Upper lobe of left lung (tissue), 6 donors: ENCODE measurements at regions not wholly inside any gene's neighbourhood (a gene's known extent, or its start where the extent isn't known, plus 50 kb on each side); places are given as distances from the start of the nearest gene placed in this dataset.

ENCODE experiments used
- ATAC-seq, 2 donors: fragments of 200-7000 bp; cut with Tn5 transposase; one replicate each; pipeline ENCODE4 v1.9.1; 2022; ENCODE audit warnings: mild to moderate bottlenecking in 2 of 2, moderate library complexity in 2 of 2; ENCODE audit not compliant: low FRiP score in 2 of 2
- DNase-seq, 2 donors: peaks; one replicate each; pipeline ENCODE4 v3.0.0-alpha.2; 2019 to 2020
- H3K27ac ChIP-seq, 4 donors: fragments of 200-600 bp; sonication (generic); one replicate each; pipeline ENCODE4 v1.5.1; 2016 to 2019
- H3K27me3 ChIP-seq, 4 donors: fragments of 200-600 bp; sonication (generic); one replicate each; pipeline ENCODE4 v1.5.1; 2017 to 2019
- H3K36me3 ChIP-seq, 4 donors: fragments of 200-600 bp; sonication (generic); one replicate each; pipeline ENCODE4 v1.5.1; 2016 to 2019
- H3K4me1 ChIP-seq, 4 donors: fragments of 200-600 bp; sonication (generic); one replicate each; pipeline ENCODE4 v1.5.1; 2018 to 2019
- H3K4me3 ChIP-seq, 4 donors: fragments of 200-600 bp; sonication (generic); one replicate each; pipeline ENCODE4 v1.5.1; 2017 to 2019; ENCODE audit warnings: mild to moderate bottlenecking in 2 of 4, moderate library complexity in 1 of 4
- H3K9me3 ChIP-seq, 4 donors: fragments of 200-600 bp; sonication (generic); one replicate each; pipeline ENCODE4 v1.5.1; 2018 to 2019
- EP300 ChIP-seq, 4 donors: sonication (generic); formaldehyde crosslinking; IDR thresholded peaks; one replicate each; pipeline ENCODE4 v1.5.1; 2017; ENCODE audit warnings: antibody characterized with exemption in 4 of 4, control low read depth in 2 of 4
- POLR2A ChIP-seq, 4 donors: fragments of 450-650 bp; IDR thresholded peaks; one replicate each; pipeline ENCODE4 v1.5.1; 2016 to 2017; ENCODE audit warnings: antibody characterized with exemption in 4 of 4, mild to moderate bottlenecking in 2 of 4
- POLR2AphosphoS5 ChIP-seq, 2 donors: sonication (generic); formaldehyde crosslinking; IDR thresholded peaks; one replicate each; pipeline ENCODE4 v1.5.1; 2017; ENCODE audit warnings: antibody characterized with exemption in 2 of 2
- WGBS, 2 donors: methylation state at CpG; one replicate each; pipeline ENCODE4 v1.1.5; 2017 to 2018; 5-methylcytosine and 5-hydroxymethylcytosine counted together
- TF ChIP-seq, protein P1 (sequence below), 6 experiments: fragments of 450-650 bp in 4 of 6; fragments of 200-600 bp in 2 of 6; sonication (generic) in 2 of 6; IDR thresholded peaks; one replicate each; pipeline ENCODE4 v1.5.1; 2016 to 2019; ENCODE audit warnings: antibody characterized with exemption in 6 of 6
- donor health status: DM: no; HTN: no; CAD: no; lungs with moderate emphysema.
- donor health status: DM: no; HTN: yes; CAD: no; lungs with severe emphysema.

DNA sequence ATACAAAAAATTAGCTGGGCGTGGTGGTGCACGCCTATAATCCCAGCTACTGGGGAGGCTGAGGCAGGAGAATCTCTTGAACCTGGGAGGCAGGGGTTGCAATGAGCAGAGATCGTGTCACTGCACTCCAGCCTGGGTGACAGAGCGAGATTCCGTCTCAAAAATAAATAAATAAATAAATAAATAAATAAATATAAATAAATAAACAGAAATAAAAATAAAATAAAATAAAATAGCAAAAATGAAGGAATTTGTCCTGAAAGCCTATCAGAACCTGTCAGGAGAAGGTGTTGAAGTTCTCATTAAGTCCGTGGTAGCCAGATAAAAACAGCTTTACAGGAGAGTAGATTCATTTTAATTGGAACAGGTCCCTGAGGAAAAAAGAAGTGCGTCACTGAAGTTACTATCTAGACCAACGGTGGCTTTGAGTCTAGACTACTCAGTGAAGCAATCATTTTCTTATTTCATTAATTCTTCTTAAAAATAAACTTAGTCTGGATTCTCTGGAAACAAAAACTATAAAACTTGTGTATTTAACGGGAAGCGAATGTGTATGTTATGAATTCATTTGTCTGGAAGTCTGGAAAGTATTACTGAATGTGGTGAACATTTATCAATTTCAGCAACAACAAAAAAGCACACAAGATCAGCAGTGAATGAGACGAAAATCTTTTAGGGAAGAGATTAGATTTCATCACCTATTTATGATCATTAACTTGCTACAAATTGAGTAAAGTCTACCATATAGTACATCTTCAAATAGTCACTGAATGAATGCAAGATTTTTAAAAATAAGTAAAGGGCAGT lies 248.5 kb upstream of the PDE3A start:
- Histone ChIP-seq H3K27me3 (no peaks in the 10 kb centered on the region), H3K4me1 (no peaks in the 10 kb centered on the region), H3K9me3 (no peaks in the 10 kb centered on the region), H3K4me3 (no peak overlapping the region), H3K36me3 (no peaks in the 10 kb centered on the region), H3K27ac (no peak overlapping the region)
- TF ChIP-seq, protein P1, sequence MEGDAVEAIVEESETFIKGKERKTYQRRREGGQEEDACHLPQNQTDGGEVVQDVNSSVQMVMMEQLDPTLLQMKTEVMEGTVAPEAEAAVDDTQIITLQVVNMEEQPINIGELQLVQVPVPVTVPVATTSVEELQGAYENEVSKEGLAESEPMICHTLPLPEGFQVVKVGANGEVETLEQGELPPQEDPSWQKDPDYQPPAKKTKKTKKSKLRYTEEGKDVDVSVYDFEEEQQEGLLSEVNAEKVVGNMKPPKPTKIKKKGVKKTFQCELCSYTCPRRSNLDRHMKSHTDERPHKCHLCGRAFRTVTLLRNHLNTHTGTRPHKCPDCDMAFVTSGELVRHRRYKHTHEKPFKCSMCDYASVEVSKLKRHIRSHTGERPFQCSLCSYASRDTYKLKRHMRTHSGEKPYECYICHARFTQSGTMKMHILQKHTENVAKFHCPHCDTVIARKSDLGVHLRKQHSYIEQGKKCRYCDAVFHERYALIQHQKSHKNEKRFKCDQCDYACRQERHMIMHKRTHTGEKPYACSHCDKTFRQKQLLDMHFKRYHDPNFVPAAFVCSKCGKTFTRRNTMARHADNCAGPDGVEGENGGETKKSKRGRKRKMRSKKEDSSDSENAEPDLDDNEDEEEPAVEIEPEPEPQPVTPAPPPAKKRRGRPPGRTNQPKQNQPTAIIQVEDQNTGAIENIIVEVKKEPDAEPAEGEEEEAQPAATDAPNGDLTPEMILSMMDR (IDR thresholded peaks at IDR 0.05) = no peak
- TF ChIP-seq POLR2A (IDR thresholded peaks at IDR 0.05) (no peak), POLR2AphosphoS5 (IDR thresholded peaks at IDR 0.05) (no peak), EP300 (IDR thresholded peaks at IDR 0.05) (no peak)
- no peak for DNase-seq
- 84 to 89% methylated on average over 11 of the region's 11 CpGs for WGBS, 2 donors
- no peak for ATAC-seq

DNA sequence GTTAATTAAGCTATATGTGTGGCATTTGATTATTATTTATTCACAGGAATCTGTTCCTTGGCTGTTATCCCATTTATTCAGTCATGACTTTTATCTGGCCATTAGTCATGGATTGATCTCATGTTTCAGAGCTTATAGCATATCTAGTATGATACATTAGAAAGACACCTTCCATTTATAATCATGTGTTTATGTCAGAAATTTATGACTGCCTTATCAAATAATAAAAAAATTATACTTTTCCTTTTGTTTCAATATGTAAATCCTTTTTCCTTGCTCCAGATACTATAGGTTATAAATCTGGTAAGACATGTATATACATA lies 248.0 kb upstream of the PDE3A start:
- Histone ChIP-seq H3K27me3 (no peaks in the 10 kb centered on the region), H3K4me3 (no peak overlapping the region), H3K4me1 (no peaks in the 10 kb centered on the region), H3K36me3 (no peaks in the 10 kb centered on the region), H3K9me3 (no peaks in the 10 kb centered on the region), H3K27ac (no peak overlapping the region)
- no peak for TF ChIP-seq POLR2A (IDR thresholded peaks at IDR 0.05)
- no peak for TF ChIP-seq POLR2AphosphoS5 (IDR thresholded peaks at IDR 0.05)
- TF ChIP-seq EP300 (IDR thresholded peaks at IDR 0.05) = no peak
- TF ChIP-seq, protein P1 (IDR thresholded peaks at IDR 0.05) = no peak
- ATAC-seq (no peak), DNase-seq (no peak)

DNA sequence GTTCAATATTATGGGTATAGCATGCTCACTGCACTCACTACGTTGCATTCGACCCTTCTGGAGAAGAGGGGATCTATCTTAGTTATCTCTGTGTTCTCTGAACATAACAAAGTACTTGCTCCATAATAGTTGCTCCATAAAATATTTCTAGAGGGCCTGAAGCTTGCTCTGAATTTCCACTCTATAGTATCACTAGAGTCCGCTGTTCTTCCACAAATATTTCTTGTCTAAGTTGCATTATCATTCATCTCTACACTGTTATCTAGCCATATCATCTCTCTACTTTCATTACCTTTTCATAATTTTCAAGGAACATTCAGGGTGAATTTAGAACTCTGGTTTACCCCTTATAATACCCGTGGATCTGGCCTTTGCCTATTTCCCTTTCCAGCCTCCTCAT lies 246.1 kb upstream of the PDE3A start:
- 75 to 78% methylated on average over 4 of the region's 4 CpGs for WGBS, 2 donors
- no peak for ATAC-seq
- no peak for DNase-seq
- Histone ChIP-seq H3K36me3 (no peaks in the 10 kb centered on the region), H3K4me1 (no peaks in the 10 kb centered on the region), H3K9me3 (no peaks in the 10 kb centered on the region), H3K4me3 (no peak overlapping the region), H3K27ac (no peak overlapping the region), H3K27me3 (no peaks in the 10 kb centered on the region)
- TF ChIP-seq POLR2A (IDR thresholded peaks at IDR 0.05) (no peak), EP300 (IDR thresholded peaks at IDR 0.05) (no peak), POLR2AphosphoS5 (IDR thresholded peaks at IDR 0.05) (no peak)
- TF ChIP-seq, protein P1 (IDR thresholded peaks at IDR 0.05) = no peak

DNA sequence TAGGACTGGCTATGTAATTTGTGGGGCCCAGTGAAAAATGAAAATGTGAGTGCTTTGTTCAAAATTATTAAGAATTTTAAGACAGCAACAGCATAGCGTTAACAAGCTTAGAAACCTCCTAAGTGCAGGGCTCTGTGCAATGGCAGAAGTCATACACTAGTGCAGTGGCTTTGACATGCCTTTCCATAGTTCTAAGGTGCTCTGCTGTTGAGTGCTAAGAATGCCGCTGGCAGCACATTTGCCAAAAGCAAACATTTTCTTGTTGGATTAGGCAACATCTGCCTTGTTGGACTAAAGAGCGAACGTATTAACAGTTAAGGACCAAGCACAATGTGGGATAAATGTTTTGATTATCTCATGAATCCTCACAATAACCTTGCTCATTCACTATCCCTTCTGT lies 244.9 kb upstream of the PDE3A start:
- Histone ChIP-seq H3K36me3 (no peaks in the 10 kb centered on the region), H3K4me1 (no peaks in the 10 kb centered on the region), H3K4me3 (no peak overlapping the region), H3K27me3 (no peaks in the 10 kb centered on the region), H3K27ac (no peak overlapping the region), H3K9me3 (no peaks in the 10 kb centered on the region)
- DNase-seq (peak in 1 of 2 donors; percentile 25), ATAC-seq (no peak)
- 63 to 86% methylated on average over 4 of the region's 4 CpGs for WGBS, 2 donors
- TF ChIP-seq POLR2AphosphoS5 (IDR thresholded peaks at IDR 0.05) (no peak), POLR2A (IDR thresholded peaks at IDR 0.05) (no peak), EP300 (IDR thresholded peaks at IDR 0.05) (no peak)
- TF ChIP-seq, protein P1 (IDR thresholded peaks at IDR 0.05) = no peak

DNA sequence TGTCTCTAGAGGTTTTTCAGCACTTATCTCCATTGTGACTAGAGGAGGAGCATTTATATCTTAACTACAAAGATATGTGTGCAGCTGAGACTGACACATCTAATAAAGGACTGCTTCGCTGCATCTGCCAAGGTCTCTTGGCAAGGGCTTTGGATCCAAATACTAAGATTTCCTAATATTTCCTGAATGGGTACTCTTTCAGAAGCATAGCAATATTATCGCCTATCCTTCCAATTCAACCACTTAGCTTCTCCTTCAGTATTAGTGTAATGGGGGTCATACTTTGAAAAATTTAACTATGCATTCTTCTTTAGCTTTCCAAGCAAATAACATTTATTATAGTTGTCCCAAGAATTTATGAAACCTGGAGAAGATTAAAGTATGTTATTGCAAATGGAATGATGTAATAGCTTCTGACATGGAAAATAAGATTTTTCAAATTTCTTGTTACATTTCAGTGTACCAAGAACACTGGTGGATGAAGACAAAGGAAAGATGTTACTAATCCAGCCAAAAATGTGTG lies 243.0 kb upstream of the PDE3A start:
- no peaks in the 10 kb centered on the region for H3K36me3 ChIP-seq
- ATAC-seq (peak in 1 of 2 donors; percentile 64), DNase-seq (no peak)
- no peak overlapping the region for H3K4me3 ChIP-seq
- no peaks in the 10 kb centered on the region for H3K4me1 ChIP-seq
- H3K27me3 ChIP-seq = no peaks in the 10 kb centered on the region
- H3K27ac ChIP-seq = no peak overlapping the region
- 40 to 65% methylated on average over 2 of the region's 2 CpGs for WGBS, 2 donors
- no peaks in the 10 kb centered on the region for H3K9me3 ChIP-seq
- TF ChIP-seq POLR2A (IDR thresholded peaks at IDR 0.05) (no peak), POLR2AphosphoS5 (IDR thresholded peaks at IDR 0.05) (no peak), EP300 (IDR thresholded peaks at IDR 0.05) (no peak)
- TF ChIP-seq, protein P1 (IDR thresholded peaks at IDR 0.05) = no peak
